ENCODE measurements at regions not wholly inside any gene's neighbourhood (a gene's known extent, or its start where the extent isn't known, plus 50 kb on each side); places are given as distances from the start of the nearest gene placed in this dataset.
A peak's percentile ranks its signal among the peaks of the same experiment; 100 is the strongest.

- Histone ChIP-seq H3K9me3 (no peaks in the 10 kb centered on the region), H3K4me3 (no peak overlapping the region), H3K27ac (no peak overlapping the region), H3K4me1 (replicated peaks) (no peaks in the 10 kb centered on the region), H3K27me3 (replicated peaks; ENCODE audit: insufficient read depth) (no peaks in the 10 kb centered on the region), H3K36me3 (no peaks in the 10 kb centered on the region)
- intact Hi-C loops (cut with DNase I) = no loop called here
- TF ChIP-seq POLR2AphosphoS5 (IDR thresholded peaks at IDR 0.05) = no peak
- TF ChIP-seq POLR2A (IDR thresholded peaks at IDR 0.05) = no peak
- TF ChIP-seq, protein P1, sequence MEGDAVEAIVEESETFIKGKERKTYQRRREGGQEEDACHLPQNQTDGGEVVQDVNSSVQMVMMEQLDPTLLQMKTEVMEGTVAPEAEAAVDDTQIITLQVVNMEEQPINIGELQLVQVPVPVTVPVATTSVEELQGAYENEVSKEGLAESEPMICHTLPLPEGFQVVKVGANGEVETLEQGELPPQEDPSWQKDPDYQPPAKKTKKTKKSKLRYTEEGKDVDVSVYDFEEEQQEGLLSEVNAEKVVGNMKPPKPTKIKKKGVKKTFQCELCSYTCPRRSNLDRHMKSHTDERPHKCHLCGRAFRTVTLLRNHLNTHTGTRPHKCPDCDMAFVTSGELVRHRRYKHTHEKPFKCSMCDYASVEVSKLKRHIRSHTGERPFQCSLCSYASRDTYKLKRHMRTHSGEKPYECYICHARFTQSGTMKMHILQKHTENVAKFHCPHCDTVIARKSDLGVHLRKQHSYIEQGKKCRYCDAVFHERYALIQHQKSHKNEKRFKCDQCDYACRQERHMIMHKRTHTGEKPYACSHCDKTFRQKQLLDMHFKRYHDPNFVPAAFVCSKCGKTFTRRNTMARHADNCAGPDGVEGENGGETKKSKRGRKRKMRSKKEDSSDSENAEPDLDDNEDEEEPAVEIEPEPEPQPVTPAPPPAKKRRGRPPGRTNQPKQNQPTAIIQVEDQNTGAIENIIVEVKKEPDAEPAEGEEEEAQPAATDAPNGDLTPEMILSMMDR (IDR thresholded peaks at IDR 0.05) = no peak
- no peak for DNase-seq (ENCODE audit: low spot score)
- WGBS = 85% methylated on average over 6 of the region's 6 CpGs
Observed at GRCh38 chr6:138677538-138677937, 96.0 kb upstream of the CCDC28A start.

GRCh38 chr6:138678168-138678567 is 95.4 kb upstream of the CCDC28A start:
- intact Hi-C loops (cut with DNase I) = no loop called here
- Histone ChIP-seq H3K36me3 (no peaks in the 10 kb centered on the region), H3K27me3 (replicated peaks; ENCODE audit: insufficient read depth) (no peaks in the 10 kb centered on the region), H3K4me1 (replicated peaks) (no peaks in the 10 kb centered on the region), H3K9me3 (no peaks in the 10 kb centered on the region), H3K27ac (no peak overlapping the region), H3K4me3 (no peak overlapping the region)
- TF ChIP-seq POLR2A (IDR thresholded peaks at IDR 0.05) = no peak
- TF ChIP-seq, protein P1 (IDR thresholded peaks at IDR 0.05) = no peak
- TF ChIP-seq POLR2AphosphoS5 (IDR thresholded peaks at IDR 0.05) = no peak
- DNase-seq (ENCODE audit: low spot score) = no peak

DNA sequence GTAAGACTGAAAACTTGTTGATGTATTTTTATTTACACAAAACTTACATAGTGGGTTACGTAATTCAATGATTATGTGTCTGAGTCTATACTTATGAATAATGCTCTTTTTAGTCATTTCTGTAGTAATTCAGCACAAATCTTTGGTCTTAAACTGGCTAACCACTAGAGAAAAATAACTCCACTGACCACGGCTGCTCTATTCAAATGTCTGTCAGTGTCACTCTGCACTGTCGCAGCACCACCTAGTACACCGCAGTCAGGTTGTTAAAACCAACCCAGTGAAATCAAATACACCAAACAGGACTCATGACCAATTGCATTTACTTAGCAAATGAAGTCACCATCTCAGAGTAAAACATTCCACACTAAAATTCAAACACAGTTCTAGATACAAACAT is 93.5 kb upstream of the CCDC28A start:
- Histone ChIP-seq H3K27me3 (replicated peaks; ENCODE audit: insufficient read depth) (no peaks in the 10 kb centered on the region), H3K36me3 (no peaks in the 10 kb centered on the region), H3K27ac (no peak overlapping the region), H3K4me3 (no peak overlapping the region), H3K9me3 (no peaks in the 10 kb centered on the region), H3K4me1 (replicated peaks) (no peaks in the 10 kb centered on the region)
- 61% methylated on average over 4 of the region's 4 CpGs for WGBS
- no peak for TF ChIP-seq POLR2A (IDR thresholded peaks at IDR 0.05)
- TF ChIP-seq, protein P1 (IDR thresholded peaks at IDR 0.05) = no peak
- TF ChIP-seq POLR2AphosphoS5 (IDR thresholded peaks at IDR 0.05) = no peak
- DNase-seq (ENCODE audit: low spot score) = peak; percentile 10
- intact Hi-C loops (cut with DNase I) = no loop called here

DNA sequence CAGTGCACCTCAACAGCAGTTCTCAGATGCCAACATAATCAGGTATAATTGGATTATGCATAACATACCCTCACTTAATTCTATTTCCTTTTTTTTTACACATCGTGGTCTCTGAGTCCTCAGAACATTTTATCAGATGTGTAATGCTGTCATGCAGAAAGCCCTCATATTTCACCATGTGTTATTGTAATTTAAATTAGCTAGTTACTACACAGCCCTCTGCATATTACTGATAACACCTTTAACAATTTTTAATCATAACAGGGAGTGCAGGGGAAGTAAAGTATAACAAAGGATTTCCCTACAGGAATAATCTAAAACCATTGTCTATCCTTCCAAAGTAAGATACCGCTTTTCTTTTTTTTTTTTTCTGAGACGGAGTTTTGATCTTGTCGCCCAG is 91.9 kb upstream of the CCDC28A start:
- Histone ChIP-seq H3K4me1 (replicated peaks) (no peaks in the 10 kb centered on the region), H3K4me3 (no peak overlapping the region), H3K27me3 (replicated peaks; ENCODE audit: insufficient read depth) (no peaks in the 10 kb centered on the region), H3K27ac (no peak overlapping the region), H3K9me3 (no peaks in the 10 kb centered on the region), H3K36me3 (no peaks in the 10 kb centered on the region)
- WGBS = 80% methylated on average over 4 of the region's 4 CpGs
- TF ChIP-seq, protein P1 (IDR thresholded peaks at IDR 0.05) = no peak
- TF ChIP-seq POLR2AphosphoS5 (IDR thresholded peaks at IDR 0.05) (no peak), POLR2A (IDR thresholded peaks at IDR 0.05) (no peak)
- DNase-seq (ENCODE audit: low spot score) = no peak
- intact Hi-C loops (cut with DNase I) = no loop called here

GRCh38 chr6:138682704-138683527 is 90.7 kb upstream of the CCDC28A start:
- no peak overlapping the region for H3K4me3 ChIP-seq
- H3K9me3 ChIP-seq = no peaks in the 10 kb centered on the region
- no peak overlapping the region for H3K27ac ChIP-seq
- no peak for TF ChIP-seq POLR2A (IDR thresholded peaks at IDR 0.05)
- intact Hi-C loops (cut with DNase I) = no loop called here
- no peaks in the 10 kb centered on the region for H3K27me3 ChIP-seq (replicated peaks; ENCODE audit: insufficient read depth)
- H3K36me3 ChIP-seq = no peaks in the 10 kb centered on the region
- no peaks in the 10 kb centered on the region for H3K4me1 ChIP-seq (replicated peaks)
- WGBS = 88% methylated on average over 26 of the region's 26 CpGs
- DNase-seq (ENCODE audit: low spot score) = no peak
